ENCODE measurements at regions not wholly inside any gene's neighbourhood (a gene's known extent, or its start where the extent isn't known, plus 50 kb on each side); places are given as distances from the start of the nearest gene placed in this dataset.

DNA sequence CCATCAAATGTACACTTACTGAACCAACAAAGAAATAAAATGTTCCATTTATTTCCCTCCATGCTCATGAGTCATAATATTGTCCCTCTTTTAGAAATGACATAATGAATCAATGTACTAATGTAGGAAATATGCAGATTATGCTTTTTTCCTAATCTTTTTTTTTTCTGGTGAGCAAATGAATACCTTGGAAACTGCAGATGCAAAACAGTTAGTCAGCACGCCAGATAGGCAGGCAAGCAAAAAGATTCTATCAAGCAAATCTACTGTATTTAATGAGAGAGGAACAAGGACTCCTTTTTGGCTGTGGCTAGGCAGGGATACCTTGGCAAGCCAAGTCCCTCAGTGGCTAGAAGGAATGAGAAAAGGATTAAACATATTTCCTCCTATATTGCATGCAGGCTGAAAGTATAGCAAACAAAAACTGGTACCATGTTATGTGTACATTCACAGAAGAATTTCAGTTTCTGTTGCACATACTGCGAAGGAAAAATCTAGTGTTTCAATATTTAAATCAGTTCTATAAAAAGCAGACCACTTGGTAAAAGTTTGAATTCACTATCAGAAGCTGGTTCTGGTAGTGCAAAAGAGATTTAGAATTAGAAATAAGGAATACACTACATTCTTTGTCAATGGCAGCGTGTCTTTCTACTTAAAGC, 605.4 kb downstream of the TLE1 start:
- H3K36me3 ChIP-seq (ENCODE audit: low read depth) = no peaks in the 10 kb centered on the region
- ATAC-seq (ENCODE audit: low read depth) (peak; percentile 42; the same call in 2 of the 3 replicates), DNase-seq (ENCODE audit: low spot score) (no peak)
- H3K4me3 ChIP-seq (ENCODE audit: severe bottlenecking) = no peak overlapping the region
- H3K4me1 ChIP-seq (ENCODE audit: insufficient read depth, poor library complexity, severe bottlenecking) = peaks cover 8% of the 10 kb centered on the region
- H3K27ac ChIP-seq (ENCODE audit: poor library complexity, severe bottlenecking) = no peak overlapping the region
- no peaks in the 10 kb centered on the region for H3K27me3 ChIP-seq (ENCODE audit: insufficient read depth, poor library complexity, severe bottlenecking)
- TF ChIP-seq, protein P1, sequence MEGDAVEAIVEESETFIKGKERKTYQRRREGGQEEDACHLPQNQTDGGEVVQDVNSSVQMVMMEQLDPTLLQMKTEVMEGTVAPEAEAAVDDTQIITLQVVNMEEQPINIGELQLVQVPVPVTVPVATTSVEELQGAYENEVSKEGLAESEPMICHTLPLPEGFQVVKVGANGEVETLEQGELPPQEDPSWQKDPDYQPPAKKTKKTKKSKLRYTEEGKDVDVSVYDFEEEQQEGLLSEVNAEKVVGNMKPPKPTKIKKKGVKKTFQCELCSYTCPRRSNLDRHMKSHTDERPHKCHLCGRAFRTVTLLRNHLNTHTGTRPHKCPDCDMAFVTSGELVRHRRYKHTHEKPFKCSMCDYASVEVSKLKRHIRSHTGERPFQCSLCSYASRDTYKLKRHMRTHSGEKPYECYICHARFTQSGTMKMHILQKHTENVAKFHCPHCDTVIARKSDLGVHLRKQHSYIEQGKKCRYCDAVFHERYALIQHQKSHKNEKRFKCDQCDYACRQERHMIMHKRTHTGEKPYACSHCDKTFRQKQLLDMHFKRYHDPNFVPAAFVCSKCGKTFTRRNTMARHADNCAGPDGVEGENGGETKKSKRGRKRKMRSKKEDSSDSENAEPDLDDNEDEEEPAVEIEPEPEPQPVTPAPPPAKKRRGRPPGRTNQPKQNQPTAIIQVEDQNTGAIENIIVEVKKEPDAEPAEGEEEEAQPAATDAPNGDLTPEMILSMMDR (IDR thresholded peaks at IDR 0.05; ENCODE audit: poor library complexity, severe bottlenecking) = no peak
- no peaks in the 10 kb centered on the region for H3K9me3 ChIP-seq (ENCODE audit: severe bottlenecking)

DNA sequence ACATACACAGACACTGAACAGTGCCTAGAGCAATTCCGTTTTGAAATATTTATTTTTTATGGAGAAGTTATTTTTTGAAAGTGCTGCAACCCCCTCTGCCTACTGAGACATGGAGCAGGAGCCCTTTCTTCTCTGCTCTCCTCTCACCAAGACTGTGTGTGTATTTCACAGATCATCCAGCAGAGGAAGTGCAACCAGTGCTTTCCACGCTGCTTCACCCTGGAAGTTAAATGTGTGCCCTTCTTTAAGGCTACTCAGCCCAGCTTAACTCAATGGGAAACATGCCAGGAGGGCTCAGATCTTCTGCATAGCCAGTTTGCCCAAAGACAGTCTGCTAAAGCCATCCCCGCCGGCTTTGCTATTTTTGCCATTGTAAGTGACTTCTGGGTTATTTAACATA, 606.3 kb downstream of the TLE1 start:
- no peaks in the 10 kb centered on the region for H3K27me3 ChIP-seq (ENCODE audit: insufficient read depth, poor library complexity, severe bottlenecking)
- DNase-seq (ENCODE audit: low spot score) (no peak), ATAC-seq (ENCODE audit: low read depth) (no peak)
- no peaks in the 10 kb centered on the region for H3K36me3 ChIP-seq (ENCODE audit: low read depth)
- H3K4me1 ChIP-seq (ENCODE audit: insufficient read depth, poor library complexity, severe bottlenecking) = peaks cover 8% of the 10 kb centered on the region
- H3K4me3 ChIP-seq (ENCODE audit: severe bottlenecking) = no peak overlapping the region
- TF ChIP-seq, protein P1 (IDR thresholded peaks at IDR 0.05; ENCODE audit: poor library complexity, severe bottlenecking) = no peak
- no peaks in the 10 kb centered on the region for H3K9me3 ChIP-seq (ENCODE audit: severe bottlenecking)
- no peak overlapping the region for H3K27ac ChIP-seq (ENCODE audit: poor library complexity, severe bottlenecking)

- ATAC-seq (ENCODE audit: low read depth) (no peak), DNase-seq (ENCODE audit: low spot score) (no peak)
- H3K27me3 ChIP-seq (ENCODE audit: insufficient read depth, poor library complexity, severe bottlenecking) = no peaks in the 10 kb centered on the region
- peaks cover 8% of the 10 kb centered on the region for H3K4me1 ChIP-seq (ENCODE audit: insufficient read depth, poor library complexity, severe bottlenecking)
- no peak overlapping the region for H3K4me3 ChIP-seq (ENCODE audit: severe bottlenecking)
- no peaks in the 10 kb centered on the region for H3K9me3 ChIP-seq (ENCODE audit: severe bottlenecking)
- TF ChIP-seq, protein P1 (IDR thresholded peaks at IDR 0.05; ENCODE audit: poor library complexity, severe bottlenecking) = no peak
- no peak overlapping the region for H3K27ac ChIP-seq (ENCODE audit: poor library complexity, severe bottlenecking)
- H3K36me3 ChIP-seq (ENCODE audit: low read depth) = no peaks in the 10 kb centered on the region
Measured at GRCh38 chr9:81082221-81082620, 607.1 kb downstream of the TLE1 start.

DNA sequence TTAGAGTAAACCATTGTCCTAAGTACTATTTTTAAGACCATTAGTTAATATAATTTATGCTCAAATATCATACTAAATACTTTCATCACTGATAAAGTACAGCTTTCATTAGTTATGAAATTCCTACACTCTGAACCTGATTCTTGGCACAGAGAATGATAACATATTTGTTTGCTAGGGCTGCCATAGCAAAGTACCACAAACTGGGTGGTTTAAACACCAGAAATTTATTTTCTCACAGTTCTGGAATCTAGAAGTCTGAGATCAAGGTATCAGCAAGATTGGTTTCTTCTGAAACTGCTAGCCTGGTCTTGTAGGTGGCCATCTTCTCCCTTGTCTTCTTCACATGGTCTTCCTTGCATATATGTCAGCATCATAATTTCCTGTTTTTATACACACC, 608.4 kb downstream of the TLE1 start:
- Histone ChIP-seq H3K4me3 (ENCODE audit: severe bottlenecking) (no peak overlapping the region), H3K27ac (ENCODE audit: poor library complexity, severe bottlenecking) (no peak overlapping the region), H3K36me3 (ENCODE audit: low read depth) (no peaks in the 10 kb centered on the region), H3K27me3 (ENCODE audit: insufficient read depth, poor library complexity, severe bottlenecking) (no peaks in the 10 kb centered on the region), H3K9me3 (ENCODE audit: severe bottlenecking) (no peaks in the 10 kb centered on the region), H3K4me1 (ENCODE audit: insufficient read depth, poor library complexity, severe bottlenecking) (peaks cover 8% of the 10 kb centered on the region)
- TF ChIP-seq, protein P1 (IDR thresholded peaks at IDR 0.05; ENCODE audit: poor library complexity, severe bottlenecking) = no peak
- DNase-seq (ENCODE audit: low spot score) (no peak), ATAC-seq (ENCODE audit: low read depth) (no peak)

DNA sequence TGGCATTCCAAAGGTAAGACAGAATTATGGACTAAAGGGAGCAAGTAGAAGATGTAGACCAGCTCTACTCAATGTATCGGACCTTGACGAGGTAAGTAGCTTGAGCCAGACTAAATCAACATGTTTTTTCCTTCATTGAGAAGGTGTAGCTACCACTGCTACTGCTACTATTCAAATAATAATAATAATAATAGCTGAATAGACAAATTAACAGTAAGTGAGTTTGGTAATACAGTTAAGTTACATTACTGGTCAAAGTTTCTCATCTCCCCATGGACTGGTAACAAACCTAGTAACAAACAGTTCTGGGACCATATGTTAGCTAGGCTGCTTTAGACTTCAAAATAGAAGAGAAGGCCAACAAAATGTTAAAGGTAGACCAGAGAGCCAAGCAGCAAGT, 609.2 kb downstream of the TLE1 start:
- H3K27me3 ChIP-seq (ENCODE audit: insufficient read depth, poor library complexity, severe bottlenecking) = no peaks in the 10 kb centered on the region
- H3K36me3 ChIP-seq (ENCODE audit: low read depth) = no peaks in the 10 kb centered on the region
- H3K9me3 ChIP-seq (ENCODE audit: severe bottlenecking) = no peaks in the 10 kb centered on the region
- ATAC-seq (ENCODE audit: low read depth) (no peak), DNase-seq (ENCODE audit: low spot score) (no peak)
- H3K27ac ChIP-seq (ENCODE audit: poor library complexity, severe bottlenecking) = no peak overlapping the region
- TF ChIP-seq, protein P1 (IDR thresholded peaks at IDR 0.05; ENCODE audit: poor library complexity, severe bottlenecking) = no peak
- H3K4me3 ChIP-seq (ENCODE audit: severe bottlenecking) = no peak overlapping the region
- peaks cover 8% of the 10 kb centered on the region for H3K4me1 ChIP-seq (ENCODE audit: insufficient read depth, poor library complexity, severe bottlenecking)

Measured in RWPE2 (cell line).